Uterus (tissue), 2 donors: ENCODE measurements at regions not wholly inside any gene's neighbourhood (a gene's known extent, or its start where the extent isn't known, plus 50 kb on each side); places are given as distances from the start of the nearest gene placed in this dataset.

ENCODE experiments used
- POLR2A ChIP-seq, 2 donors: fragments of 450-650 bp; IDR thresholded peaks; one replicate each; pipeline ENCODE4 v1.6.1; 2016; ENCODE audit warnings: antibody characterized with exemption in 2 of 2, mild to moderate bottlenecking in 1 of 2, moderate library complexity in 1 of 2
- TF ChIP-seq, protein P1 (sequence below), 4 experiments: fragments of 200-600 bp in 2 of 4; fragments of 450-650 bp in 2 of 4; sonication (generic) in 2 of 4; IDR thresholded peaks; one replicate each; pipeline ENCODE4 v1.5.1; 2016 to 2019; ENCODE audit warnings: antibody characterized with exemption in 4 of 4, mild to moderate bottlenecking in 2 of 4, moderate library complexity in 1 of 4

DNA sequence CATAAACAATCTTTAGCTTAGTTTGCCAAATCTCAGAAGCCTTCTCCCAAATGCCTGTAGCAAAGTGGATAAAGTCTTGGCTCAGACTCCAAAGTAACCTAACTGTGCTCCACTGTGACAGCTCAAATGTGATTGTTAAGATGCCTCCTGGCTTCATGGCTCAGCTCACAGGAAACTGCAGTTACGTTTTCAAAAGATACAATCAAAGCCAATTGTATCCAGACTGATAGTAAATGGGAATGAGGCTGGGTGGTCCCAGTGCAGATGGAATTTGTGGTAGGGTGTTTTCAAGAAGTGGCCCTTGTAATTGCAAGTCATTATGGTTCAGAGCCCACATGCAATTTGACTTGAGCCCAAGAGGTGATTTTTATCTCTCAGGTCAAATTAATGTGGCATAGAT, 151.2 kb upstream of the TAB2 start:
- TF ChIP-seq, protein P1, sequence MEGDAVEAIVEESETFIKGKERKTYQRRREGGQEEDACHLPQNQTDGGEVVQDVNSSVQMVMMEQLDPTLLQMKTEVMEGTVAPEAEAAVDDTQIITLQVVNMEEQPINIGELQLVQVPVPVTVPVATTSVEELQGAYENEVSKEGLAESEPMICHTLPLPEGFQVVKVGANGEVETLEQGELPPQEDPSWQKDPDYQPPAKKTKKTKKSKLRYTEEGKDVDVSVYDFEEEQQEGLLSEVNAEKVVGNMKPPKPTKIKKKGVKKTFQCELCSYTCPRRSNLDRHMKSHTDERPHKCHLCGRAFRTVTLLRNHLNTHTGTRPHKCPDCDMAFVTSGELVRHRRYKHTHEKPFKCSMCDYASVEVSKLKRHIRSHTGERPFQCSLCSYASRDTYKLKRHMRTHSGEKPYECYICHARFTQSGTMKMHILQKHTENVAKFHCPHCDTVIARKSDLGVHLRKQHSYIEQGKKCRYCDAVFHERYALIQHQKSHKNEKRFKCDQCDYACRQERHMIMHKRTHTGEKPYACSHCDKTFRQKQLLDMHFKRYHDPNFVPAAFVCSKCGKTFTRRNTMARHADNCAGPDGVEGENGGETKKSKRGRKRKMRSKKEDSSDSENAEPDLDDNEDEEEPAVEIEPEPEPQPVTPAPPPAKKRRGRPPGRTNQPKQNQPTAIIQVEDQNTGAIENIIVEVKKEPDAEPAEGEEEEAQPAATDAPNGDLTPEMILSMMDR (IDR thresholded peaks at IDR 0.05), result no peak
- TF ChIP-seq POLR2A (IDR thresholded peaks at IDR 0.05), result no peak
